Cerebellar cortex (tissue), 1 donor: ENCODE measurements at regions not wholly inside any gene's neighbourhood (a gene's known extent, or its start where the extent isn't known, plus 50 kb on each side); places are given as distances from the start of the nearest gene placed in this dataset.

Source experiments
- DNase-seq: peaks from one replicate; pipeline ENCODE4 v3.0.0-alpha.2; 2015; ENCODE audit warnings: low spot score

- no peak for DNase-seq
Measured at GRCh38 chr21:41631564-41632461, 123.9 kb upstream of the TMPRSS2 start.

DNA sequence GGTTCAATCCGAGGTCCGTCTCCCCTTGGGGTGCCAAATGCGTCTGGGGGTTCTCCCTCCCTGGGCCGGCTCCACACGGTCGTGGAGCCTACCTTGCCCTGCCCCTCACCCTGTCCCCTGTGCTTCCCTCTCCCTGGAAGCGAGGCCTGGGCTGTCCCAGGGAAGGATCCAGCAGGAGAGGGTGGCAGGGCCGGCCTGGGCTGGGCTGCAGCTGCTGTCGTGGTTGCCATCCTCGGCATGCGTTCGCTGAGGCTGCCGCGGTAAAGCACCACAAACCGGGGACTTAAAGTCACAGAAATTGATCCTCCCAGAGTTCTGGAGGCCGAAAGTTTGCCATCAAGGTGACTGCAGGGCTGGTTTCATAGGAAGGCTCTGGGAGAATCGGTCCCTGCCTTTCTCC is 123.0 kb upstream of the TMPRSS2 start:
- DNase-seq = no peak

DNA sequence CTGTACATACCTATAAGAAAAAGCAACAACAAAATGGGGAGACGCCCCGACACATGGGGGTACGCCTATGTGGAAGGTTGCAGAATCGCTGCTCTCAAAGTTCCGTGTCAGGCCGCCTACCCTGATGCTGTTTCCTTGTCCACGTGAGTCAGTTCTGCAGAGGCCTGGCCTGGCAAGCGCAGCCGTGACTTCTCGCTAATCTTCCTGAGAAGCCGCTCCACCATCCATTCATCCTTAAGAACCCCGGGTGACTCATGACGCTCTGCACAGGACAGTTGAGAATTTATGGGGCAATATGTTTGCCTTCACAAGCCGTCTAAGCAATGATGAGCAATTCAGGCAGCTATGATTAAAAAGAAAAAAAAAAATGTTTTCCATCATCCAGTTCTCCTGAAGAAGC is 122.3 kb upstream of the TMPRSS2 start:
- no peak for DNase-seq

DNA sequence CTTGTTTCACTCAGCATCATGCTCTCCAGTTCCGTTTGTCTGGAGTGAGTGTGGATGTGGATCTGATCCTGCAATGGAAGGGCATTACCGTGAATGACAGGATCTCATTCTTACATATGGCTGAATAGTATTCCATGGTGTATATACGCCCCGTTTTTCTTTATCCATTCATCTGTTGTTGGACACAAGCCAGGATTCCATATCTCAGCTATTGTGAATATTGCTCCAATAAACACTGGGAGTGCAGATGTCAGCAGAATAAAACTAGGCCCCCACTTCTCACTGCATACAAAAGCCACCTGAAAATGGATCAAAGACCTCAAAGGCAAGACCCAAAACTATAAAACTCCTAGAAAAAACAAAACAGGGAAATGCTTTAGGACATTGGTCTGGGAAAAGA is 120.3 kb upstream of the TMPRSS2 start:
- DNase-seq = no peak

DNA sequence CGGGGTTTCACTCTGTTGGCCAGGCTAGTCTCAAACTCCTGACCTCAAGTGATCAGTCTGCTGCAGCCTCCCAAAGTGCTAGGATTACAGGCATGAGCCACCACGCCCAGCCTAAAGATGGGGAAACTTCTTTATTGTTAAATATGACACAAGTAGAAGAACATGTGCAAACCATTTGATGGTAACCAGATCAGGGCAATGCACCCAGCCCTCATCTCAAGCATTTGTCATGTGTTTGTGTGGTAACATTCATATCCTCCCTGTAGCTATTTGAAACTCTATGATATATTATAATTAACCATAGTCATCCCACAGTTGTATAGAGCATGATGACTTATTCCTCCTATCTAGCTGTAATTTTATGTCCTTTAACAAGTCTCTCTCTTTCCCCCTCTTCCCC is 119.5 kb upstream of the TMPRSS2 start:
- DNase-seq = no peak

- no peak for DNase-seq
Measured at GRCh38 chr21:41626021-41626420, 118.1 kb upstream of the TMPRSS2 start.

GRCh38 chr21:41625428-41625827 is 117.5 kb upstream of the TMPRSS2 start:
- DNase-seq = no peak

GRCh38 chr21:41624674-41625310 is 116.8 kb upstream of the TMPRSS2 start:
- DNase-seq = no peak

DNA sequence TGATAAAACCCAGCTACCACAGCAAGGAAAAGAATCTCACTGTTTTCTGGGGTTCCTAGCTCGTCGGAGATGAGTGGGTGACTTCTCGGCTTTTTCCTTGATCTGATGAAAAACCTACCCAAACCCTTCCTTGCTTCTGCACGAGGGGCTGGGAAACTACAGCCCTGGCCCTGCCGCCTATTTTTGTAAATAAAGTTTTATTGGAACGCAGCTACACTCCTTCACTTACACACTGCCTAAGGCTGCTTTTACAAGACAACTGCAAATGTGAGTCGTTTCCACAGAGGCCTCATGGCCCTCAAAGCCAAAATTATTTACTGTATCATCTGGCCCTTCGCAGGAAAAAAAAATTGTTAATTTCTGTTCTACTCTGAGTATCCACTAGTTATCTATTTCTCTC is 116.0 kb upstream of the TMPRSS2 start:
- no peak for DNase-seq

DNA sequence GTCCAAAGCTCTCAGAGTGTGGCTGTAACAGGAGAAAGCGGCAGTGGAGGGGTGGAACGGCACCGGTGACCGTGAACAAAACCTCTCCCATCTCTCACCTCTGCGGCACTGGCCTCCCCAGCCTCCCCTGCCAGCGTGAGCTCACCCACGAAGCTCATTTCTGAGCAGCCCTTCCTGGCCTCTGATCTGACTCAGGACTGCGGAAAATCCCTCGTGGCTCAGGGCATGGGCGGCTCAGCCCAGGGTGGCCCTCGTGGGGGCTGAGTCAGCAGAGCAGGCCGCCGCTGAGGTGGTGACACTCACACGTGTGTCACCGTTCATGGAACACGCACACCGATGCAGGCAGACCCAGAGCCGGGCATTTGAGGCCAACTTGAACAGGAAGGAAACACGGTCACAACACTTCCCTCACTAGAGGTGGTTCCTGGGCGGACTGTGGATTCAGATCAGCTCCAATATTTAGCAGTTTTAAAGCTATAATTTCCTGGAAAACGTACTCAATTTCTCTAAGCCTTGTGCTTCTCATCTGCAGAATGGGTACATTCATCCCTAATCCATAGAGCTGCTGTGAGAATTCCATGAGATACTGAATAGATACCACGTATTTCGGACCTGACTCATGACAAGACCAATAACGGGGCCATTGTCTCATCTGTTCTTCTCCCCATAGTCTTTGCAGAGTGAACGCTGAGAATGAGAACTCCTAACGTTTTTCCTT is 115.0 kb upstream of the TMPRSS2 start:
- no peak for DNase-seq

GRCh38 chr21:41622201-41622600 is 114.2 kb upstream of the TMPRSS2 start:
- no peak for DNase-seq

DNA sequence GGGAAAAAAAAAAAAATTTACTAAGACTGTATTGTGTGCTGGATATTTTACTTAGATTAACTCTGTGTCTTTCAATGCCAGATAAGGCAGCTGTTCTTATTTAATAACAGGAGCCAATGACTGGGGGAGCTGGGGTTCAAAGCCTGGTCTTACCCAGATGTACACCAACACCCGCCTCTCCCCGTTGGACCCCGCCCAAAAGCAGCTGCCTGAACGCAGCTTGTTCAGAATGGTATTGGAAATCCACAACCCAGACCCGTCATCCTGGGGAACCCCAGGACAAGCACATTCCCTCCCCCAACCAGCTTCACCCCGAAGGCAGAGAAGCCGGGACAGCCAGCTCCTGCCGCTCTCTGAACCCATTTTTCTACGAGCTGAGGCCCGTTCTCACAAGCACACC is 113.6 kb upstream of the TMPRSS2 start:
- no peak for DNase-seq

DNA sequence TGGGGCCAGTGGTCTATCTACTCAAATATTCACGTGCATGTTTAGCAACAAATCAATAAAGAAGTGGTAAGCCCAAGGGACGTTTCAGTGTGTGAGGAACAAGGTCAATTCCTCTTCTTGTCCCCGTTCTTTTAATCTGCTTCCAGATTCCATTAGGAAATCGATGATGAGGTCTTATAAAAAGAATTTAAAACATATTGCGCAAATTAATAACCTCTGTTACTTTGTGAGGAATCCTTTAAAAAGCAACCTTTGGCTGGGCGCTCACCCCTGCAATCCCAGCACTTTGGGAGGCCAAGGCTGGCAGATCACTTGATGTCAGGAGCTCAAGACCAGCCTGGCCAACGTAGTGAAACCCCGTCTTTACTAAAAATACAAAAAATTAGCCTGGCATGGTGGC is 113.0 kb upstream of the TMPRSS2 start:
- DNase-seq = no peak

DNA sequence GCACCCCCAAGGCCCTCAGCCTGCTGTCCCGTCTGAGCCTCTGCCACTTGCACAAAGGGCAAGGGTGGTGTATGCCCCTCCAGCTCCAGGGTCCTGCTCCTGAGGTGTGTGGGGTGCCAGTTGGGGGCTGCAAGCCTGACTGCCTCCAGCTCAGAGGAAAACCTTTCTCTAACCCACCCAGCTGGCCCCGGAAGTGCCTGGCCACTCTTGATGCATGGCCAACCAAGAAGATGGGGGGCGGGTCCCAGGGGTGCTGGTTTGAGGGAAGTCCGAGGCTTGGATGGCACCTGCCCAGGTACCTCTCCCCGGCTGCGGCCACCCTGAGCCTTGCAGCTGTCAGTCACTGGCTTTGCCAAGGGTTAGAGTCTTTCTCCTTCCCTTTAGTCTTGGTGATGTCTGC is 112.6 kb upstream of the TMPRSS2 start:
- no peak for DNase-seq

DNA sequence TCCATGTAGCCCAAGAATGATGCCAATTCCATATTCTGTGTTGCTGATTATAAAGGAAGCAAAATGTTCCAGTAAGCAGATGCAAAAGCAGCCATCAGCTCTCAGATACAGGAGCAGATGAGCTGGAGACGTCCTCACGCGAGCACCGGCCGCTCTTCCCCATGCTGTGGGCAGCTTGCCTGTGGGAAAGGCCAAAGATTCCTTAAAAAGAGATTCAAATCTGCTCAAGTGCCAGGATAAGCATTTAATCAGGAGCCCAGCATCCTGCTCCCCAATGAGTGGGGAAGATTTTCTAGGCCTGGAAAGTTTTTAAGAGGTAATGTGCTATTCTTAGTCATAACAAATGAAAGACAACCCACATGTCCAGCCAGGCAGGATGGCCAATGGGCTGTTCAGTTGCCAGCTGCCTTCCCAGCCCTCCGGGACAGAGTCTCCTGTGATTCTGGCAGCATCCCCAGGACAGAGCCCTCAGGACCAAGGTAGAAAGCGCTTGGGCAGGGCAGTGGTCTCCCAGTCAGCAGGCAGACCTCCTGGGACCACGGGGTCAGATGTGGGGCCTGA is 108.2 kb upstream of the TMPRSS2 start:
- no peak for DNase-seq

- no peak for DNase-seq
Measured at GRCh38 chr21:41615613-41616012, 107.7 kb upstream of the TMPRSS2 start.

- no peak for DNase-seq
Measured at GRCh38 chr21:41614511-41614910, 106.6 kb upstream of the TMPRSS2 start.

- no peak for DNase-seq
Measured at GRCh38 chr21:41613533-41613909, 105.6 kb upstream of the TMPRSS2 start.

GRCh38 chr21:41612674-41613532 is 104.9 kb upstream of the TMPRSS2 start:
- DNase-seq = peak; percentile 16

GRCh38 chr21:41611966-41612606 is 104.1 kb upstream of the TMPRSS2 start:
- peak; percentile 11 for DNase-seq

- no peak for DNase-seq
Measured at GRCh38 chr21:41611441-41611840, 103.5 kb upstream of the TMPRSS2 start.
